ENCODE measurements at regions not wholly inside any gene's neighbourhood (a gene's known extent, or its start where the extent isn't known, plus 50 kb on each side); places are given as distances from the start of the nearest gene placed in this dataset.

DNA sequence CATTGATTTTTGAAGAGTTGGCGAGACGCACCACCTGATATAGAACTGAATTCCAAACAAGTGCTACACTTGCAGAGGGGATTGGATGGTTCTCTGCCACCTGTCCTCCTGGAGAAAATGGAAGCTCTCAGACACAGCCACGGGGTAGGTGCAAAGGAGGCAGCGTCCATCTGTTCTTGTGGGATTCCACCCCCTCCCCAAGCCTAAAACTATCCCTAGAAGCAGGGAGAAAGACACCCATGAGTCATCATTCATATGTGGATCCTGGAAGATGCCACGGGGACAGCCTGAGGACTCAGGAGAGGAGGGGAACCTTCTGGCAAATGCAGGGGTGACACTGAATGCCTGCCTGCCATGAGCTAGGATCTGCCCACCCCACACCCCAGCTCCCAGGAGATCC lies 171.3 kb upstream of the CST7 start:
- DNase-seq (ENCODE audit: low read depth, low spot score), result no peak

DNA sequence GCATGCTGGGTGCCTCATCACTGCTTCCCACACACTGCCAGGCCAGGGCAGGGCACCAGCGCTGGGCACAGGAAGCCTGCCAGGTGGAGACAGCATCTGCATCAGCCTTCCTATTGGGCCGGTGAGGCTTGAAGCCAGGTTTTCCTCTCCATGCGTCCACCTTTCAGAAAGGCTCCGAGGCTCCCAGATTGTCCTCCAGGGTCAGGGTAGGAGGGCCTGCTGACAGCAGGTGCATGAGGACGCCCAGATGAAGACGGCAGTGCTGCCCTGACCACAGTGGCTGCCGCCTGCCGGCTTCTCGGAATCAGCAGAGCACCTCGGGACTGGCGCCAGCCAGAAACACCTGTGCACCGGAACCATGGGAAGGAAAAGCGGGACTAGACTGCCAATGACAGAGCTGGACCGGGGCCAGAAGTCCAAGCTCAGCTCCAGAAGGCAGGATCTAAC lies 170.5 kb upstream of the CST7 start:
- DNase-seq (ENCODE audit: low read depth, low spot score), result no peak

DNA sequence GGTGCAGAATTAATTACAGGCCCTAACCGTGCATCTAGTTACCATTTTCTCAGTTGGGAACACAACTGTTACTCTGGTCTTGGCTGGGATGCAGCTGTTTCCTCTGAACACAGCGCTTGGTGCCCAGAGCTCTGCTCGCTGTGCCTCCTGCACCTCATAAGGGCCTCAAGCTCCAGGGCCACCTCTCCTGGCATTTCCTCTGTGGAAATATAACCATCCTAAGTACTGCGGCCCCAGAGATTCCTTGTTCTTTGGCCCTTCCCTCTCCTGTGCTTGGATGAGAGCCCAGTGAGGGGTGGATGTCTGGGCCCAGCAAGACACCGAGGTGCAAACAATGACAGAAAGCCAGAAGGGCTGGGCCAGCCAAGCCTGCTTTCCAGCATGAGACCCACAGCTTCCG lies 169.9 kb upstream of the CST7 start:
- peak; percentile 29 for DNase-seq (ENCODE audit: low read depth, low spot score)

DNA sequence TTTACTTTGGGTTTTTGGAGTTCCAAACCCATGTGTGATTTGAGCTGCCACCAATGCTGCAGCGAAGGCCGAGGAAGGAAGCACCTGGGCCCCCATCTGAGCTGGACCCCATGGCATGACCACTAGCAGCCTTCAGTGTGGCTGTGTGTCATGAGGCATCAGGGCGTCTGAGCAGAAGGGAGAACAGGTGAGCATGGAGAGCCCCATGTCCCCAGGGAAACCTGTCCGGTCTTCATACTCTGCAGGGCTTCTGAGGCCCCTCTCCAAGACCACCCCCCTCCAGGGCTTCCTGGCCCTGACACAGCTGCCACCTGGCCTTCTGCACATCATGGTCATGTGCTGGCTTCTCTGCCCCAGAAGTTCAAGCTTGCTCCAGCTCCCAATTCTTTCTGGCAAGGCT lies 169.1 kb upstream of the CST7 start:
- no peak for DNase-seq (ENCODE audit: low read depth, low spot score)

DNA sequence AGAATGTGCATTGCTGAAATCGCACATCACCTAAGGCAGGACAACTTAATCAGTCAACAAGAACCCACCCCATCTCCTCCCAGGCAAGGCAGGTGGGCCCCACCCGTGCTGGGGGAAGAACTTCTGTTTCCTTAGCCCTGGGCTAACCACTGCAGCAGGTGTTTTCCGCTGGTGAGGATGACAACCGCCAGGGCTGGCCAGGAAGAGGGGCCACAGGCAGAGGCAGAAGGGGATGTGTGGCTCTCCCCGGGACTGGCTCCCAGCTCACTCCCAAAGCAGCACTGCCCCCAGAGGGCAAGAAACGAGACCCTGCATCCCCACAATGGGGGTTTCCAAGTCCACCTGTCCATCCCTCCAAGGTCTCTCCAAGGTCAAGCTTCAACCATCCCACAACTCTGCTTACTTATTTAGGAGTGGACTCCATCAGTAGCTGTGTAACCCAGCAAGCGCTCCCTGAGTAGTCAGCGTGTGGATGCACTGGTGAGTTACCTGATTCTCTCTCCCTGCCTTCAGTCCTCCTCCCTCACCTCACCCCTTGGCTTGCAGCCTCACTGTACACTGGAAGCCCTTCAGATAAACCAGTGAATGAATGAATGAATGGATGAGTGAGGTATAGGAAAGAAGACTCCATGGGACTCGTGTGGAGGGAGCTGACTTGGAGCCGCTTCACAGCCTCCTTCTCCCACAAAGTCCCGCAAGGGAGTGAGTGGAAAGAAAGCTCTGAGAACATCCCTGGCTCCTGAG lies 168.2 kb upstream of the CST7 start:
- no peak for DNase-seq (ENCODE audit: low read depth, low spot score)

DNA sequence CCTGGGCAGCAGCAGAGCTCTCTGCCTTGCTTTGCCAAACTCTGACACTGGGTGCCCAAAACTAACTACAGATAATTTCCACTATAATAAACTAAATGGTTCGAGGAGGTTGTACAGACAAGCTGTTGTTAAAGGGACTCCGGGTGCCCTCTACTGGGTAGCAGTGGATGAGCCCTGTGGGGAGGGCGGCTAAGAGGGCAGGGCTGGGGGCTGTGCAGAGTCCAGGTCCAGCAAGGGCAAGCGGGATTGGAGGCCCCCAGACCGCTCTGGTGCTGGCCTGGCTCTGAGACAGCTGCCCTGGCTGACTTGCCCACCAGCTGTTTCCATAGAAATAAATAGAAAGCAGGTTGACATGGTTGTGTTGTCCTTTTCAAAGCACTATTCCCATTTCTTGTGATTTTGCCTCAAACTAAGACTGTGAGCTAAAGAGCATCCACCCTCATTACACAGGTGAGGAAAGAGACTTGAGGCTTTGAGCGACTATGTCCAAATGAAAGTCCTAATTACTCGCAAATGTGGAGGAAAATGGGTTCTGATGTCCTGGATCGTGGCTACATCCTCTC lies 167.6 kb upstream of the CST7 start:
- peak; percentile 70 for DNase-seq (ENCODE audit: low read depth, low spot score)

DNA sequence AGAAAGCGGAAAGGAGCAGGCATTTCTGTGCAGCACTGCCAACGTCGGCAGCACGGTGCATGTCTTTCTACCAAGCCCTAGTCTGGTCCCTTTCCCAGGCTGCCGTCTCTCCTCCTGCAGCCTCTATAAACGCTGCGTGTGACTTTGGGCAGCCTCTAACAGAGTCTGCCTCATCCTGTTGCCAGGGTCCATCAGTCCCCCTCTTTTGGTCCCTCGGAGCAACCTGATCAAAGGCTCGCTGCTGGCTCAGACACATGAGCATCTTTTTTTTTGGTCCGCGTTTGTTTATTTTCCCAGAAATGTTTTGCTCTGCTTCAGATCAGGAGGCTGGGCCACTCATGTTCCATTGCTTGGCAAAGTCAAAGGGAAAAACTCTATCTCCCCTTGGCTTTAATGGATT lies 166.8 kb upstream of the CST7 start:
- DNase-seq (ENCODE audit: low read depth, low spot score), result no peak

DNA sequence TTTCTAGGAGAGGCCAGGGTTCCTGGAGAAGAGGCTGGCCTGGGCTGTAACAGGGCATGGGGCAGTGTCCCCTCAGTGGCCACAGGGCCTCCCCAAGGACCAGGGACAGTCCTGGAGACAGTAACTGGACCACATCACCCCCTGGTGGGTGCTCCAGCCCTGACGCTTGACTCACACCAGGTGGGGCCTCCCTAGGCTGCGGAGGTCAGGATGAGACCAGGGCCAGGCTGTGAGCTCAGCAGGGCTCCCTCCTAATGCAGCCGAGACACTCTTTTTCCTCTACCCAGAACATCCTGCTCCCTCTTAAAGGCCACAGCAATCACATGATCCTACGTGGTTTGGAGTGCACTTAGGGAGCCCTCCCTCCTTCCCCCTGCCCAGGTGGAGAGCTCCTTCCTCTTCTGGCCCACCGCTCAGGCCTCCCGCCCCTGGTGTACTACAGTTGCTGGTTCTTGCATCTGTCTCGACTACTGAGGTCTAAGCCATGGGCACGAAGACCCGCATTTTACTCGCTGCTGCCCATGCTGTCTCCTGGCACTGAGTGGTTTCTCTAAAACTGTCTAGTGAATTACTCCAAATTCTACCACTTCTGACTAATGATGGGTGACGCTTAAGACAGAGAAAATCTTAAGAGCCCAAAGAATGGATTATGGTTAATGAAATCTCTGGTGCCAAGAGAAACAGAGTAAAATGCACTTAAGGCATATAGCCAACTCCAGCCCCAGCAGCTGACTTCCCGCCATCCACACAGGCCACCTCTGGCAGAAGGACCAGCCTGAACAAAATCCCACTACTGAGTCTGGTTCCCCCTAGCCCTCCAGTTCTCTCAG lies 166.1 kb upstream of the CST7 start:
- DNase-seq (ENCODE audit: low read depth, low spot score), result peak; percentile 32

DNA sequence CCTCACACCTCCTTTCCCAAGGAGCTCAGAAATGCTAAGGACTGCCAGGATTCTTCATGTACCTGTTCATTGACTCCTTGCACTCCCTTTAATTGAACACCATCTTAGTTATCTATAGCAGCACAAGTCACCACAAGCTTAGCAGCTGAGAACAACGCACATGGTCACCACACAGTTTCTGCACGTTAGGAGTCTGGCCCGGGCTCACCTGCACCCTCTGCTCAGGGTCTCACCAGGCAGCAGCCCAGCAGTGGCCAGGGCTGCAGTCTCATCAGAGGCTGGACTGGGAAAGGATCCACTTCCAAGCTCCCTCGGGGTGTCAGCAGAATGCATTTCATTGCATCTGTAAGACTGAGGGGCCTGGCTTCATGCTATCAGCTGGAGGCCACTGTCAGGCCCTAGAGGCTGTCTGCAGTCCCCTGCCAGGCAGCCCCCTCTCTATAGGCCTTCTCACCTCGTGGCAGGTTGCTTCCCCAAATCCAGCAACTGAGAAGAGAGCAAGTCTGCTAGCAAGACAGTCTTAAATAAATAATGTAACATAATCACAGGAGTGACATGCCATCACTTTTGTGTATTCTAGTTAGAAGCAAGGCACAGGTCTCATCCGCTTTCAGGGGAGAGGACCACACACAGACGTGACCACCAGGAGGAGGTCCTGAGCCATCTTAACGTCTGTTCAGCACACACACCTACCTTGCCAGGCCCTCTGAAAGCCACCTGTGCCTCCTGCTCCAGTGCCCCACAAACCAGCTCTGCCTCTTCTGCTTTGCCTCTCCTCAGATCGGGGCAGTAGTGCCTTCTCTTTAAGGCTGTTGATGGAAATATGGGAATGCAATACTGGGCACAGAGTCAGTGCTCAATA lies 165.2 kb upstream of the CST7 start:
- no peak for DNase-seq (ENCODE audit: low read depth, low spot score)

DNA sequence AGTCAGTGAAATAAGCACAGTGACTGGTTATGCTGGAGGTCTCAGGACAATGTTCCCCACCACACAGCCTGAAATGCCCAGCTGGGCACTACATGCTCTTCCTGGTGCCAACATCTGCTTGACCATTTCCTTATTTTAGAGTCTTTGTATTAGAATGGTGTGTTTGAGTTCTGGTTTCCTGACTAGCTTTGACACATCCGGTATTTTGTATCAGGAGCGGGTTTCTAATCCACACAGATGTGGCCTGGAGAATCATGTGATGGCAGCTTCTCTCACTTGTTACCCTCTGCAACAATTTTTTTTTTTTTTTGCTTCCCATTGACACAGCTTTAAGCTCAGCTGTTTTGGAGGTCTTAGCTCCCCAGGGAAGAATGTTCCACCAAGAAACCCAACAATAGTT lies 164.5 kb upstream of the CST7 start:
- DNase-seq (ENCODE audit: low read depth, low spot score), result no peak

DNA sequence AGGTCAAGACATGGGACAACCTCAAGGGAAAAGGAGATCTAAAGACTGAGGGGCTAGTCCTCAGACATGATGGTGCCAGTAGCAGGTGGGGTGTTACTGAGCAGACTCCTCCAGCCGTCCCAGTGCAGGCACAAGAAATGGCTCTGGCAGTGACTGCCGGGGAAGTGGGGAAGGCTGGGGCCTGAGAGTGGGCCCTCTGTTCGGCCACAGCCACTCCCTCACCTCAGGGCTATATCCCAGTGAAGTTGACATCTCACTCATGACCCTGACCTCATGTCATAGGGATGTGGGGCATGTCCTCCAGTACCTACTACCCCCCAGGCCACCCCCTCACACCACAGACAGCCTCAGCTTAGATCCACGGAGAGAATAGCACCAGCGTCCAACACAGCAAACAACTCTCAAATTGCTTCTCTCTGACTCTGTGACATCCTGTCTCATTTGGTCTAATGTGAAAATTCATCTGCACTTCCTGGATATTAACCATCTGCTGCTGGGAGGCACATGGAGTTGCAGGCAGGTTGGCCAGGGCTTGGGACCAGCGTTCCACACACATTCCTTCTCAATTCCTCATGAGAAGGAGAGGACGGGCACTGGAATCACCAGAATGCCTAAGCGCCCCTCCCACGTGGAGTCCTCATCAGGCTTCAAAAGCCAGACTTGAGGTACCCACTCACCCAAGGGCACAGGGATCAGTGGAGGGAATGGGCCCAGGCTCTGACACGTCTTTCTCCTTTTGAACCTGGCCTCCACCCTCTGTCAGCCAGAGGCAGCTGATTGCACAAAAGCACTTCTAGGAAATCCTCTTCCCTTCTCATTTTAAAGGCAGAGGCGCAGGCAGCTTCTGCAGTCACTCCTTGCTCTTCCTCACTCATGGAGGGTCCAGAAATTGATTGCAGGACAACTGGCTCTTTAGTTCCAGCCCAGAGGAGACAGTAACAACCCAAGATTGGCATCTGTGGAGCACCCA lies 163.6 kb upstream of the CST7 start:
- peak; percentile 84 for DNase-seq (ENCODE audit: low read depth, low spot score)

DNA sequence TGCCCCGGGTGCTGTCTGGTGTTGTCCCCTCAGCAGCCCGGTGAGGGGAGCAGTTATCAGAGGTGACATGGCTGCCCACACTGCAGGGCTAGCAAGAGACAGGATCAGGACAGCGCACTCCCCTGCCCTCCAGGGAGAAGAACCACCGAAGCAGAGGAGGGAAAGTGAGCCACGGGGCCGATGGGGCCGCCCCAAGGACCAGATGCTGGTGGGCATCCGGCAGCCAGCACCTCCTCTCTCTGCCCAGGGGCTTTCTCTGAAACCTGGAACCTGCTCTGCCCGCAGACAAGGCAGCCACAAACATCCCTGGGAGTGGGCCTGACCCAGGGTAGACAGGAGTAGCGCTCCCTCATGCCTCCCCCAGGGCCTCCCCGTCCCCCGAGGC lies 163.0 kb upstream of the CST7 start:
- DNase-seq (ENCODE audit: low read depth, low spot score), result no peak

DNA sequence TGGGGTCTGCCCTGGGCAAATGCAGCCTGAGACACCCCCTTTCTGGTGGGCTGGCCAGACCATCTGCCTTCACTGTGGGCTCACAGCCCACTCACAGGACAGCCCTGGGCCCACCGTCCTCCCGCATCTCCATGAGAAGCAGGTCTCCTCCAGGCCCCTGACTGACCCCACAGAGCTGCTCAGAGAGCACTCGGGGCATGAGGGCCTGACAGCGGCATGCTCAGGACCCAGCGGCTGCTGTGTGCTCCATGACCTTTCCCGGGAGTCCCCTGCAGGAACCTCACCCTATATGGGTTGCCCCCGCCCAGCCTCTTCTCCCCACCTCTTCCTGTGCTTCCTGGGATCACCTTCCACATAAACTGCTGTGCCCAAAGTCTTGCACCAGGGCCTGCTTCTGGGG lies 162.4 kb upstream of the CST7 start:
- DNase-seq (ENCODE audit: low read depth, low spot score), result no peak

DNA sequence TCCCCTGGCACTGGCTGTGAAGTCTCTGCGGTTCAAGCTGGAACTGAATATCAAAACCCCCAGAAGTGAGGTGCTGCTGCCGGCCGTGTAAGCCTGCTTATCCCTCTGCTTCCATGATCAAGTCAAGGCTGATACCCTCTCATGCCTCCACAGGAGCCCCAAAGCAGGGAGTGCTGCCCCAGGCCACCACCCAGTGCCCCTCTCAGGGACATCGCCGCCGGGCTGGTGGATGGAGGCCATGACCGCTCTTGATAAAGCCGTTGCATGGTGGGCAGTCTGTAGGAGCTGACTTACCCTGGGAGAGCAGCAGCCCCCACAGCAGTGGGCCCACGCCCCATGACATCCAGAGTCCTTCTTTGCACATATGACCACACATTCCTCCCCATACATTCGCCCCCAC lies 162.0 kb upstream of the CST7 start:
- DNase-seq (ENCODE audit: low read depth, low spot score), result no peak

DNA sequence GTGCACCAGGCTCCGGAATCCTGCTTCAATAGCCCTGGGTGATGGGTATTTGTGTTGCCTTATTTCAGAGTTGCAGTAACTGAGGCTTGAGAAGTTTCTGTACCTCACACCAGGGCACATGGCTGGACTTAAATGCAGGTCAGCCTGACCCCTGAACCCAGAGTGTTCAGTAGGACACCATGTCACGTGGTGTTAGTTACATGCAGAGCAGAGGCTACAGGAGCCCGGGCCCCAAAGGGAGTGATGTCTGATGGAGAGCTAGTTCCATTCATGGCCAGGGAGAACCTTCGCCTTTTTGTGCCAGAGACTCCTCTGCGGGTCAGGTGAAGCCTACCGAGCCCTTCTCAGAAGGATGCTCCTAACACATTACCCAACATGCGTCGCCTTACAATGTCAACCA lies 161.4 kb upstream of the CST7 start:
- no peak for DNase-seq (ENCODE audit: low read depth, low spot score)

DNA sequence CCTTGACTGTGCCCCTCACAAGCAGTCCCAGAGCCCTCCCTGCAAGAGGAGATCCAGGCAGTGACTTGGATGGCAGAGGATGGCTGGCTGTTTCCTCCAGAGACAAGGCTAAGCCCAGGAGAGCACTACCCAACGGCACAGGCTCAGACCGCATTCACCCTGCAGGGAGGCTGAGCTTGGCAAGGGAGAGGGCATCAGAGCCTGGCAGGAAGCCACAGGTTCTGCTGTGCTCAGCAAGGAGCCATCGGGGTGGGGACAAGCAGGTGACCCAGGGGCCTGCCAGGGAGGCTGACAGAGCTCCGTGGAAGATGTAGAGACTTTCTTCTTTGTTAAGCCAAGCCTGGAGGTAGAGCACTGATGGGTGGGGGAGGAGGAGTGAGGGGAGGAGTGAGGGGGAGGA lies 159.2 kb upstream of the CST7 start:
- no peak for DNase-seq (ENCODE audit: low read depth, low spot score)

DNA sequence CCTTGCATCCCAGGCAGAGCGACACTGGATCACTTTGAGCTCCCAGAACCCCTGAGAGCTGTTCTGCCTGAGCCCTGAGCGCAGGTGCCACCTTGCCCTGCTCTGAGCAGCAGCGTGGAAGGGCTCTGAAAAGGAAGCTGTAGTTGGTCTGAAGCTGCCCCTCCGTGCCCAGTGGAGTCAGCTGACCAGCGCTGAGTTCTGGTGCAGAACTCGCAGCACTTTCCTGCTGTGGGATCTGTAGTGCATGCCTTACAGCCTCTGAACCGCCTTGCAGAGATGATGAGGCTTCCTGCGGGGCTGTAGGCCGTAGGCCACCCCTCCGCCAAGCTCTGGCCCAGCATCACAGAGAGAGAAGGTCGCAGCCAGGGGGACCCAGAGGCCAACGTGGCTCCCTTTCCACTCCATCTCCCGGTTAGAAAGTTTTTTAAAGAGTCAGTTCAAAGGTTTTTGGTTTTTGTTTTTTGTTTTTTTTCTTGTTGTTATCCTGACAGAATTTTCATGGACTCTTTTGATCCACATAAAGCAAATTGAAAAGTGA lies 158.3 kb upstream of the CST7 start:
- DNase-seq (ENCODE audit: low read depth, low spot score), result no peak

DNA sequence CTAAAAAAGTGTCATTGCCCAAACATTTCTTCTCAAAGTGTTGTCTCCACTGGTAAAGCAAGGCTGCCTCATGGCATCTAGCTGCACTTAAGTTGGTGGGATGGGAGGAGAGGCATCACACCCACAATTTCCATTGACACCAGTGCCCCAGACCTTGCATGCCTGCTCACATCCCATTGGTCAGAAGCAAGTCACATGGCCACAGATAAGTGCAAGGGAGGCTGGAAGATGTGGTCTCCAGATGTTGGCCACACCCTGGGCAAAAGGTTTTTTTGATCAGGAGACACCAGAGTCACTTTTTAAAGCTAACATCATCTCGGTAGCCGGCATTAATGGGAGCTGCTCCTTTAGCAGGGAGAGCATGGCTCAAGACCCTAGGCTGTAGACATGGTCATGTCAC lies 157.1 kb upstream of the CST7 start:
- DNase-seq (ENCODE audit: low read depth, low spot score), result no peak

DNA sequence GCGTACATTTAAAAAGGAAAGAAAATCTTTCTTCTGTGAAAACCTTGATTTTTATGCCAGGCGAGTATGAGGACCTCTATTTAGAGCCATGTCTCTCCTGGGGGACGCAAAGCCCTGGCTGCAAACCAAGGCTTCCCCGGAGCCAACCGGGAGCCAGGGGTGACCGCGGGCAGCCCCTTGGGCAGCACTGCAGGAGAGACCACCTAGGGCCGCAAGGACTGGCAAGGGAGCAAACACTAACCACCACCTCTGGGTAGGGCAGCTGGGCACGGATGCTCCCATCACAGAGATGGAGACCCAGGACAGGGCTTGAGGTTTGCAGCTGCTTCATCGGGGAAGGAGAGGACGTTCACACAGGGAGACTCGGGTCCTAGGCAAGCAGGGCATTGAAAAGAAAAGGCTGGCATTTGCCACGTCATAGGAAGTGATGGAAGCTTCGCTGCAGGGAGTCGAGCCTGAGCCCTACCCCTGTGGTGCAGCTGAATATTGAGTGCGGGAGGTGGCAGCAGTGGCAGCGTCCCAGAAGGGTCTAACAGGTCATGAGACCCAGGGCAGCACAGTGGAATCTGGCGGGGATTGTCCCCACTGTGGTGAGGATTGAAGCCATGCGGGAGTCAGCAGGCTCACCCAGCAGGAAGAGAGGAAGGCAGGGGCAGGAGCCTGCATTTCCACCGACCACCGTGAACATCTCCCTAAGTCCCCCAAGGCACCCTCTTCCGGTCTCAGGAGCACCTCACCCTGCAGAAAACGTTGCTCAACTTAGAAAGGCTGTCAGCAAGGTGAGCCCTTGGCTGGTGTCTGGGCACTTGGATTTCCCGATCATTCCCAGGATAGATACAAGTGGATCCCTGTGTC lies 156.2 kb upstream of the CST7 start:
- DNase-seq (ENCODE audit: low read depth, low spot score), result no peak

DNA sequence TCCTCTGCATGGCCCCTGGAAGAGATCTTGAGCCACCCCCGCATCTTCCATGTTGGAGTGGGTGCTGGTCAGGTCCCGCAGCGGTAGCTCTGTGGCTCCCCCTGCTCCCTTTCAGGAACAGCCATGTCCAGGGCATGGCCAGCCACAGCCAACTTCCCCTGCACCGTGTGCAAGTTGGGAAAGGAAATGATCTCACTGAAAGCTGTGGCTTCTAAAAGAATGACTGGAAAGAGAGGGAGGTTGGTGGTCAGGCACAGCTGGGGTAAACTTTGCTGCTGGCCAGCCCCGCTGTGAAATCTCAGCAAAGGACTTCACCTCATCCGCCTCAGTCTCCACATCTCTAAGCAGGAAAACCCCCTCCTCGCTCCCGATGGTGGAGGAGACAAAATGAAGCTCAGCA lies 153.6 kb upstream of the CST7 start:
- peak; percentile 41 for DNase-seq (ENCODE audit: low read depth, low spot score)

Measured in astrocyte of the hippocampus (primary cell).